Activated CD4-positive, alpha-beta T cell treated with anti-CD3 and anti-CD28 coated beads, Interleukin-2, amount 50 U/mL, for 16 hours (primary cell): ENCODE measurements at regions not wholly inside any gene's neighbourhood (a gene's known extent, or its start where the extent isn't known, plus 50 kb on each side); places are given as distances from the start of the nearest gene placed in this dataset.

Experiments used
- DNase-seq: peaks from one replicate; pipeline ENCODE4 v3.0.0-alpha.2; 2020

DNA sequence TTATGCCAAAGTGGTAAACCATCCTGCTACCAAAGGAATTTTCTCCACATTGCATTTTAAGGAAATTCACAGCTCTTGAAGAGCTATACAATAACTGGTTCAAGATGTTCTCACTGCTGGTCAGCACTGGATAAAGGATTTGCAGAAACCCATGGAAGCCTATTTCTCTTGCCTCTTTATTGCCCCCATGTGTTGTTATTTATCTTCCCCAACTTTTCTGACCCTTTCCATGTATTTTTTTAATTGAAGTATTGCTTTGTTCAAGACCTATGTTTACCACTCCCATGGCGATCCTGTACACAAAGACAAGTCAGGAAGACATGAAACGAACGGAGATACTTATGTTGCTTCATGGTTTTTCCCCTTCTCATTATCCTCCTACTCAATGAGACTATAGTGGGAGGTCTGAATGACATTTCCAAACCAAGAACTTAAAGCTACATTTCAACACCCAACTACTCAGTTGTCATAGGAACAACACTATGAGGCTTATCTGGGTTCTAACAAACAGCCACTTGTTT is 566.4 kb upstream of the DIPK2B start:
- no peak for DNase-seq

- DNase-seq, result peak; percentile 44
Observed at GRCh38 chrX:45765767-45766166, 565.1 kb upstream of the DIPK2B start.

GRCh38 chrX:45765281-45765680 is 564.6 kb upstream of the DIPK2B start:
- no peak for DNase-seq

DNA sequence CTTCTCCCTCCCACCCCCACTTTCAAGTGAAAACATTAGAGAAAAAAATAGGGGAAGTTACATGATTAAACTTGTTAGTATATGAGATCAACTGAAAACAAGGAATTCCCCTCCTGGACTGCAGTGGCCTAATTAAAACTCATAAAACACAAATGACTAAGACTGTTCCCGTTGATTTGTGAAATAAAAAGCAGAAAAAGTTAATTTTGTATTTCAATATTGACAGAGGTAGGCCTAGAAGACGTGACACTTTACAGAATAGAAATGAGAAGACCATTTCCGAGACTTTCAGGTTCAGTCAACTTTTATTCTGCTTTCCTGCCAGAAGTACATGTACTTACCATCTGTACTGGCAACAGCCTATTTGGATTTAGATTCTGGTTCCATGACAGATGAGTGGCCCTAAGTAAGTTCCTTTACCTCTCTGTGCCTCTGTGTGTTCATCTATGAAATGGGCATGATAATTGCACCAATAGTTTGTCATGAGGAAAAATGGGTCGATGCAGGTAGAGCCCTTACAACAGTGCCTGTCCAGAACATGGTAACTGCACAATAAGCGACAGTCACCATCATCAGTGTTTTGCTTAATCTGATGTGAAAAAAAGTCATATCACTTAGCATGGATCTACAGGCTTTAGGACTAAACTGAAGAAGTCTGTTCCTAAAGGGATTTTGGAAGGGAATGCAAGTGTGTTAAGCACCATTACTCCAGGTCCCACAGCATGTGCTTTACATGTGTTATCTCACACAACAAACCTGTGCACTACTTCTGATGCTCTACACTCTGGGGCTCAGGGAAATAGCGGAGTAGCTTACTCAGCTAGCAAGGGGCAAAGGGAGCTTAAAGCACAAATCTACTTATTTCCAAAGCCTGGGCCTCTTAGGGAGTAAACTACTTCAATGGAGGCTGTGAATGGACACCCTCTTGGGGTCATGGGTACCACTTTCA is 562.3 kb upstream of the DIPK2B start:
- DNase-seq, result peak; percentile 77

DNA sequence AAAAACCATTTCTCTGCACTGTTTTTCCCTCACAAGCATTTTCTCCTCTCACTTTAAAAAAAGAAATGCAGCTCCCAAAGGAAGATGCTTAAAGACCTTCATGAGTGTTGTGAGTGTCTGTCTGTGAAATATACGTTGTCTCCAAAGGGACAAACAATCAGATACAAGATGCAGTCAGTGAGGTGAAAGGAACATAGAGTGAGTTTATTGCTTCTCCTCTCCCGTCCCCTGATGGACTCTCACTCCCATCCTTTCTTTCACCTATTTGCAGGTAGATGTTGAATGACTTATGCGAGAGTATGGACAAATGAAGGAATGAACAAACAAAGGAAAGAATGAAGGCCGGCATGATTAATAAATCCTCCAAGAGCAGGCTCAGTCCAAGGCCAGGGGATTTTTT is 561.2 kb upstream of the DIPK2B start:
- DNase-seq, result no peak

DNA sequence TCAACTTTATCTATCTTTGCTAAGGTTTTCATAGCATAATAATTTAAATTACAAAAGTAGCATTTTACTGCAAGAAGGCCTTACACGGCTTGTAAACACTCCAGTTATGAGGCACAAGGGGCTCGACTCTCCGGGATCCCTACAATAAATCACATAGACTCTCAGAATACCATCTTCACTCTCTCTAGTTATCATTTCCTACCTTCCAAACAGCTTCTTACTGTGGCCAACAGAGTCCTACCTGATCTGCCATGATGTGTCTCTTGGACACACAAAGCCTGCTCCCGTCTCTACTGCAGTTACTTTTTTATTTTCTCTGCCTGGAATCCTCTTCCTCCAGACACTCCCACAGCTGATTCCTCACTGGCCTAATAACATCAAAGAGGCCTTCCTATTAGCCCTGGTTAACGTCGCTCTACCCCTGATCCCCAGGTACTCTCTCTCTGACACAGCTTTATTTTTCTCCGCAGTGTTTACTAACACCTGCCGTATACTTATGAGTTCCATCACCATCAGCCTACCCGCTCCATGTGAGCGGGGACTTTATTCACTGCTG is 559.6 kb upstream of the DIPK2B start:
- no peak for DNase-seq

GRCh38 chrX:45758738-45759397 is 558.2 kb upstream of the DIPK2B start:
- peak; percentile 89 for DNase-seq

DNA sequence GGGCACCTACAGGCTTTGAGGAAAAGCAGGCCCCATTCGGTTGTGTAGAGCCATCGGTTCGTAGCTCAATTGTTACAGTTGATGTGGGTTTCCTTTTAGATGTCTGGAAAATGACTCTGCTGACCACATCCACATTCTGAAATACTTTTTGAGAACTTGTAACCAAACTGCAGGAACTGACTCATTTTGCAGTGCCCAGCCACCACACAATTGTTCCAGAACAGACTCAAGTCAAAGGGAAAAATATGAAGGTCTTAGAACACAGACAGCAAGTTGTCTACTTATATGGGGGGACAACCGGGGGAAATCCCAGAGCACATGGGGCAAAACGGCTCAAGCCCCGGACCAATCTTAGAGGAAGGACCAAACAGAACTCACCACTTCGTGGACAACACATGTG is 557.6 kb upstream of the DIPK2B start:
- peak; percentile 89 for DNase-seq

DNA sequence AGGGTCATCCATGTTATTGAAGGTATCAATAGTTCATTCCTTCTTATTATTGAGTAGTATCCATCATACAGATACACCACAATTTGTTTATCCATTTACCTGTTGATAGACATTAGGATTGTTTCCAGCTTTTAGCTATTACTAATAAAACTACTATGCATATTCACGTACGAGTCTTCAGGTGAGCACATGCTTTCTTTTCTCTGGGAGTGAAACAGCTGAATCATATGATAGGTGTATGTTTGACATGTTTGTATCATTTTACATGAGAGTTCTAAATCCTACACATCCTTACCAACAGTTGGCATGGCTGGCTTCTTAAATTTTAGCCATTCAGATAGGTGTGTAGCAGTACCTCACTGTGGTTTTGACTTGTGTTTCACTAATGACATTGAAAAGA is 556.6 kb upstream of the DIPK2B start:
- DNase-seq, result no peak

- no peak for DNase-seq
Observed at GRCh38 chrX:45756557-45756956, 555.9 kb upstream of the DIPK2B start.

- no peak for DNase-seq
Observed at GRCh38 chrX:45755703-45756102, 555.0 kb upstream of the DIPK2B start.

DNA sequence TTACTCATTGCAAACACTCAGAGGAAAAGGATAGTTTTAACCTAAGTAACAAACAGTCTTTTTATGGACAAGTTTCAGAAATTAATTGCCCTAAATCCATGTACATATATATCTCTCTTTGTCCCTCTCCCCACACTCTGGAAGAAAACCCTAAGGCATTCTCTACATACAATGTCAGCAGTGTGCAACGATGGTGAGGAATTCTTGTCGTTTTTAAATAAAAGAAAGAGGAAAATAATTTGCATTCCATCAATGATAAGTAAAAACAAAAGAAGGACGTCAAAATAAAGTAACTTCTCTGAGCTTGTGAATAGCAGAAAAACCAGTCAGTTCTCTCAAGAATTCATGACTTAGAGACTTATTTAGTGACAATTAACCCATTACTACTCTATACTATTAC is 550.5 kb upstream of the DIPK2B start:
- DNase-seq, result no peak

DNA sequence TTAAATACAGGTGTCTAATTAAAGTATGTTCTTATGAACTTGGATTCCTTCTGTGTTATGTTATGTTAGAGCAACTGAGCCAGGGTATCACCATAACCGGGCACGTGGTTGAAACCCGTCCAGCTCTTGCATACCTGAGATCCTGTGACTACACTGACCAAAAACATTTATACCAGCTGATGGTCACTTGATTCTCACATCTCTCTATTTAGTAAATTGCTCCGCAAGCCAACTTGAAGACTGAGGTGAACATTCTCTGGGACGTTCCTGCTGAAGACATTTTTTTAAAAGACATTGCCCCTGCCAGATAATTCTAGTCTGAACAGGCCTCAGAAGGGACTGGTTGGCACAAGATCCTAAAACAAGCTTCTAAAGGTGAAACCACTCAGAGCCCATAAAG is 550.0 kb upstream of the DIPK2B start:
- no peak for DNase-seq

- DNase-seq, result no peak
Observed at GRCh38 chrX:45749375-45749774, 548.7 kb upstream of the DIPK2B start.

- no peak for DNase-seq
Observed at GRCh38 chrX:45748369-45748774, 547.7 kb upstream of the DIPK2B start.

DNA sequence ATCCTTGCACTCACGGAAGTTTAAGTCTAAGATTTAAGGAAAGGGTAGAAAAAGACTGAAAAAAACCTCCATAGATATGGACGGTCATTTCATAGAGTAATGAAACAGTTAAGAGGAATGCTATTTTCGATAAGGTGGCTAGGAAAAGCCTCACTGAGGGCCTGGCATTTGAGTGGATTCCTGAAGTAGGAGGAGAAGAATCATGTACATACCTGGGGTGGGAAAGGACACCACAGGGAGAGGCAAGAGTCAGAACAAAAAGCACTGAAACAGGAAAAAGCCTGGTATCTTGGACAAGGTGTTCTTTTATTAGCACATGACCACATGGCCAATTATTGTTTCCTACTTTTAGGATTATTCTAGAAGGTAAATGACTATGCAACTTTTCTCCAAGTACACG is 547.2 kb upstream of the DIPK2B start:
- no peak for DNase-seq

- DNase-seq, result no peak
Observed at GRCh38 chrX:45745479-45745878, 544.8 kb upstream of the DIPK2B start.

- no peak for DNase-seq
Observed at GRCh38 chrX:45743906-45744625, 543.4 kb upstream of the DIPK2B start.

DNA sequence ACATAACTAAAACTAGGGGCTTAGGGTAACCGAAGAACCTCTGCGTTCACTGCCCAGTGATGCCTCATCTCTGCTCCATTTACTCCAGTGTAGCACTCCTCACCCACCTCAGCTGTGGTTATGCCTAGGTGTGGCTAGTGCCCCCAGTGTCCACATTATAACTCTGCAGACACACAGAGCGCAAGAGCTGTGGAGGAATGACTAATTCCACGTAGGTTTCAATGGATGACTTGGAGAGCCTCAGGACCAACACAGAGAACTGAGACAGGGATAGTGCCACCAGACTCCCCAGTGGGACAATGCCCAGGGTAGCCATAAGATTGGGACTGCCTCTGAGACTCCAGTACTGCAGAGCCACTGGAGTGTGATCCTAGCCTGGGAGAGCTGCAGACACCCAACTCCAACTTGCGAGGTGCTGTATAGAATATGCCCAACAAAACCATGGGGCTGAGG is 542.4 kb upstream of the DIPK2B start:
- no peak for DNase-seq

DNA sequence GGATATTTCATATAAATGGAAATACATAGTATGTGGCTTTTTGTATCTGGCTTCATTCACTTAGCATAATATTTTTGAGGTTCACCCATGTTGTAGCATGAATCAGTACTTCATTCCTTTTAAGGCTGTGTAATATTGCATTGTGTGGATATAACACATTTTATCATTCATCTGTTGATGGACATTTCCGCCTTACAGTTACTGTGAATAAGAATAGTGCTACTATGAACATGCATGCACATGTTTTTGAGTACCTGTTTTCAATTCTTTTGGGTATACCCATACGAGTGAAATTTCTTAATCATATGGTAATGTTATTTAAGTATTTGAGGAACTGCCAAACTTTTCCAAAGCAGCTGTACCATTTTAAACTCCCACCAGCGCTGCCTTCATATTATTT is 539.6 kb upstream of the DIPK2B start:
- no peak for DNase-seq

DNA sequence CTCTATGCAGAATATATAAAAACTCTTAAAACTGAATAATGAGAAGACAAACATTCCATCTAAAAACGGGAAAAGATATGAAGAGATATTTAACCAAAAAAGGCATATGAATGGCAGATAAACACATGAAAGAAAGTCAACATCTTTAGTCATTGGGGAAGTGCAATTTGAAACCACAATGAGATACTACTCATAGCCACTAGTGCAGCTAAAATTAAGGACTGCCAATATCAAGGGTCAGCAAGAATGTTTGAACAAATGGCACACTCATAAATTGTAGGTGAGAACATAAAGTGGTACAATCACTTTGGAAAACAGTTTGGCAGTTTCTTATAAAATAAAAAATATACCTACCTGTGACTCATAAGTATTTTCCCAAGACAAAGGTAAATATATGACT is 534.9 kb upstream of the DIPK2B start:
- DNase-seq, result no peak

- DNase-seq, result no peak
Observed at GRCh38 chrX:45731448-45731847, 530.8 kb upstream of the DIPK2B start.

- DNase-seq, result no peak
Observed at GRCh38 chrX:45727761-45728160, 527.1 kb upstream of the DIPK2B start.
